RWPE2 (cell line): ENCODE measurements at regions not wholly inside any gene's neighbourhood (a gene's known extent, or its start where the extent isn't known, plus 50 kb on each side); places are given as distances from the start of the nearest gene placed in this dataset.
"Not testable (repeated sequence)": the region's sequence is repeated elsewhere in the genome, so short reads cannot be mapped to it uniquely, and the experiment has no call there.

Source experiments
- ATAC-seq: fragments of 200-7000 bp; cut with Tn5 transposase; 3 replicates; pipeline ENCODE4 v1.9.1; 2021; ENCODE audit warnings: low read depth
- DNase-seq: peaks from one replicate; pipeline ENCODE4 v3.0.0-alpha.2; 2020; ENCODE audit warnings: low spot score
- H3K27ac ChIP-seq: fragments of 450-650 bp; 2 replicates; pipeline ENCODE4 v1.5.1; 2017; ENCODE audit warnings: mild to moderate bottlenecking; ENCODE audit not compliant: poor library complexity, severe bottlenecking
- H3K27me3 ChIP-seq: fragments of 250-450 bp; sonication (Bioruptor Pico); 2 replicates; pipeline ENCODE4 v1.5.1; 2021; ENCODE audit warnings: mild to moderate bottlenecking, moderate library complexity; ENCODE audit not compliant: insufficient read depth, poor library complexity, severe bottlenecking
- H3K36me3 ChIP-seq: fragments of 250-450 bp; sonication (Bioruptor Pico); 2 replicates; pipeline ENCODE4 v1.5.1; 2020; ENCODE audit warnings: low read depth, mild to moderate bottlenecking, moderate library complexity
- H3K4me1 ChIP-seq: fragments of 250-450 bp; sonication (Bioruptor Pico); 2 replicates; pipeline ENCODE4 v1.5.1; 2021; ENCODE audit warnings: mild to moderate bottlenecking, moderate library complexity; ENCODE audit not compliant: insufficient read depth, poor library complexity, severe bottlenecking
- H3K4me3 ChIP-seq: fragments of 250-450 bp; sonication (Bioruptor Pico); 2 replicates; pipeline ENCODE4 v1.5.1; 2021; ENCODE audit warnings: mild to moderate bottlenecking, moderate library complexity; ENCODE audit not compliant: severe bottlenecking
- H3K9me3 ChIP-seq: fragments of 250-450 bp; sonication (Bioruptor Pico); 2 replicates; pipeline ENCODE4 v1.5.1; 2021; ENCODE audit warnings: mild to moderate bottlenecking, moderate library complexity; ENCODE audit not compliant: severe bottlenecking
- TF ChIP-seq, protein P1 (sequence below): fragments of 450-650 bp; IDR thresholded peaks from one replicate; pipeline ENCODE4 v1.5.1; 2017; ENCODE audit warnings: mild to moderate bottlenecking, moderate library complexity; ENCODE audit not compliant: poor library complexity, severe bottlenecking

DNA sequence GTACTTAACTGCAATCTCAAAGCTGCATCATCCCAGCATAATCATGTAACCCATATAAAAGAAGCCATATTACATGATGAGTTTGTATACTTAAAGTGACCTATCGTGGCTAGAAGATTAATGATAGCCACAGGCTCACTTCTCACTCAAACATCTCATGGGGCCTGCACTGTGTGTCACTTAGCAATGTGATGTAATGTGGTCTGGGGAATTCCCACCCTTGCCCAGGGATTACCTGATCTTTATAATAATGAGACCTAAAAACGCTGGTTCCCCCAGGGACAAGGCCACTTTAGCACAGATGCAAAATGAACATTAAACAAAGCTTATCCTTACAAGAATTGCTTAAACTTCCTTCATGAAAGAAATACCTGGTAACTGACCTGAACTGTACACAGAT lies 427.1 kb upstream of the CNTNAP5 start:
- Histone ChIP-seq H3K4me1 (no peaks in the 10 kb centered on the region), H3K9me3 (no peaks in the 10 kb centered on the region), H3K27ac (no peak overlapping the region), H3K4me3 (no peak overlapping the region), H3K36me3 (no peaks in the 10 kb centered on the region), H3K27me3 (no peaks in the 10 kb centered on the region)
- ATAC-seq: no peak
- TF ChIP-seq, protein P1, sequence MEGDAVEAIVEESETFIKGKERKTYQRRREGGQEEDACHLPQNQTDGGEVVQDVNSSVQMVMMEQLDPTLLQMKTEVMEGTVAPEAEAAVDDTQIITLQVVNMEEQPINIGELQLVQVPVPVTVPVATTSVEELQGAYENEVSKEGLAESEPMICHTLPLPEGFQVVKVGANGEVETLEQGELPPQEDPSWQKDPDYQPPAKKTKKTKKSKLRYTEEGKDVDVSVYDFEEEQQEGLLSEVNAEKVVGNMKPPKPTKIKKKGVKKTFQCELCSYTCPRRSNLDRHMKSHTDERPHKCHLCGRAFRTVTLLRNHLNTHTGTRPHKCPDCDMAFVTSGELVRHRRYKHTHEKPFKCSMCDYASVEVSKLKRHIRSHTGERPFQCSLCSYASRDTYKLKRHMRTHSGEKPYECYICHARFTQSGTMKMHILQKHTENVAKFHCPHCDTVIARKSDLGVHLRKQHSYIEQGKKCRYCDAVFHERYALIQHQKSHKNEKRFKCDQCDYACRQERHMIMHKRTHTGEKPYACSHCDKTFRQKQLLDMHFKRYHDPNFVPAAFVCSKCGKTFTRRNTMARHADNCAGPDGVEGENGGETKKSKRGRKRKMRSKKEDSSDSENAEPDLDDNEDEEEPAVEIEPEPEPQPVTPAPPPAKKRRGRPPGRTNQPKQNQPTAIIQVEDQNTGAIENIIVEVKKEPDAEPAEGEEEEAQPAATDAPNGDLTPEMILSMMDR: no peak
- no peak for DNase-seq

DNA sequence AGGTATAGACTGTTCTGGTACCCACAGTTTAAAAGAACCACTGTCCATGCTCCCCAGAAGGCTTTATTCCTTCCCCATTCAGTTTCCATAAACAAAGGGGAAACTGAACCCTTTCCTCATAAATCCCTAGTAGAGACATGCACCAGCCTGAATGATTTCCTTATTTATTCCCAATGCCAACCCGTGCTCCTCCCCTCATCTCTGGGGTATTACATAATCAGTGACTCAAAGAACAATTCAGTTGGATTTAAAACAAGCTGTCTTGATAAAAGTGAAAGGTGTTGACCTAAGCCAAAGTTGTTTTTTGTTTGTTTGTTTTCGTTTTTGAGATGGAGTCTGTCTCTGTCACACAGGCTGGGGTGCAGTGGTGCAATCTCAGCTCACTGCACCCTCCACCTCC lies 418.5 kb upstream of the CNTNAP5 start:
- ATAC-seq (no peak), DNase-seq (no peak)
- no peak overlapping the region for H3K4me3 ChIP-seq
- H3K27me3 ChIP-seq: no peaks in the 10 kb centered on the region
- no peak overlapping the region for H3K27ac ChIP-seq
- H3K4me1 ChIP-seq: no peaks in the 10 kb centered on the region
- H3K36me3 ChIP-seq: no peaks in the 10 kb centered on the region
- H3K9me3 ChIP-seq: no peaks in the 10 kb centered on the region
- TF ChIP-seq, protein P1: no peak

DNA sequence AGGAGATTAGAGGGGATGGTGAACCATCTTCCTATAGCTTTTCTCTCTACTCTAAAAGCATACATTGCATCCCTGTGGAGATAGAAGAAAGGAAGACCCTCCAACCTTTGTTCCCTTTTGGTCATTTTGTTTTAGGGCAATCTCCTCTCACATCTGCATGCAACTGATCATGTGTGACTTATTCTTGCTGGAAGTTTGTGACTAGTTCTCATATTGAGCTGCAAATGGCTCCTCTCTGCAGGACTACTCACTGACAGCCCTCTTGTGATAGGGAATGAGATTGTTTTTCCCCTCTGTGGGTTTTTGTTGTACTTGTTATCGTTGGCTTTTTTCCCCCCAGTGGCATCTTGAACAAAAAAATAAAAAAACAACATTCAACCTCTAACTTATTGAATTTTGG lies 416.0 kb upstream of the CNTNAP5 start:
- no peak overlapping the region for H3K27ac ChIP-seq
- no peak overlapping the region for H3K4me3 ChIP-seq
- DNase-seq (no peak), ATAC-seq (no peak)
- H3K27me3 ChIP-seq: no peaks in the 10 kb centered on the region
- no peaks in the 10 kb centered on the region for H3K9me3 ChIP-seq
- TF ChIP-seq, protein P1: no peak
- no peaks in the 10 kb centered on the region for H3K4me1 ChIP-seq
- H3K36me3 ChIP-seq: no peaks in the 10 kb centered on the region

DNA sequence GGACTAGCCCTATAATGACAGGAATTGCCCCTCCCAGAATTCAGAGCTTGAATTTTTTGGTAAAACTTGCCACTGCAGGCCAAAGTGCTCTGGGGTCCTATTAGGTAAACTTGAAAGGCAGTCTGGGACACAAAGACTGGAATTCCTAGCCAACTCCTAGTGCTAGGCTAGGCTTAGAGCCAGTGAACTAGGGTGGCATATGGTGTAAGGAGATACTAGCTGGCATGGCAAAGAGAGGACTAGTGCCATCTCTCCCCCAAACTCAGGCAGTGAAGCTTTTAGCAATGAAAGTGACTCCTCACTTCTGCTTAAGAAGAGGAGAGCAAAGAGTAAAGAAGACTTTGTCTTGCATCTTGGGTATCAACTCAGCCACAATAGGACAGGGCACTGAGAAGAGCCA lies 410.5 kb upstream of the CNTNAP5 start:
- H3K4me3 ChIP-seq: no peak overlapping the region
- H3K36me3 ChIP-seq: no peaks in the 10 kb centered on the region
- TF ChIP-seq, protein P1: no peak
- no peak for ATAC-seq
- no peaks in the 10 kb centered on the region for H3K9me3 ChIP-seq
- no peak overlapping the region for H3K27ac ChIP-seq
- H3K4me1 ChIP-seq: no peaks in the 10 kb centered on the region
- no peak for DNase-seq
- H3K27me3 ChIP-seq: no peaks in the 10 kb centered on the region

DNA sequence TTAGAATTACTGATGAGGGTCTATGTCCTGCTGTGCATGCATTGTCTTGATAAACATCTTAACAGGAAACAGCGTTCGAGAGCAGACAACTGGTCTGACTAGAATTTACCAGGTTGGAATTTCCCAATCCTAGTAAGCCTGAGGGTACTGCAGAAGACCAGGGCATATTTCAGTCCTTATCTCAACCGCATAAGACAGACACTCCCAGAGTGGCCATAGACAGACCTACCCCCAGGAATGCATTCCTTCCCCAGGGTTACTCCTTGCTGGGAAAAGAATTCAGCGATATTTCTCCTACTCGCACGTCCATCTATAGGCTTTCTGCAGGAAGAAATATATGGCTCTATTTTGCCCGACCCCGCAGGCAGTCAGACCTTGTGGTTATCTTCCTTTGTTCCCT lies 406.4 kb upstream of the CNTNAP5 start:
- not testable (repeated sequence) for H3K4me1 ChIP-seq, H3K27me3 ChIP-seq, ATAC-seq, DNase-seq, H3K36me3 ChIP-seq, H3K9me3 ChIP-seq, H3K27ac ChIP-seq, H3K4me3 ChIP-seq
